ENCODE measurements at regions not wholly inside any gene's neighbourhood (a gene's known extent, or its start where the extent isn't known, plus 50 kb on each side); places are given as distances from the start of the nearest gene placed in this dataset.

- no peak for DNase-seq (ENCODE audit: low read depth)
- TF ChIP-seq CTCF (conservative IDR thresholded peaks at IDR 0.05; ENCODE audit: control insufficient read depth, insufficient read depth, low read depth, low read length): no peak
- no peak overlapping the region for H3K4me3 ChIP-seq (ENCODE audit: control insufficient read depth, low read depth, low read length)
Observed at GRCh38 chr14:95635051-95635450, 51.2 kb upstream of the TCL1B start.
